ENCODE measurements at regions not wholly inside any gene's neighbourhood (a gene's known extent, or its start where the extent isn't known, plus 50 kb on each side); places are given as distances from the start of the nearest gene placed in this dataset.

DNA sequence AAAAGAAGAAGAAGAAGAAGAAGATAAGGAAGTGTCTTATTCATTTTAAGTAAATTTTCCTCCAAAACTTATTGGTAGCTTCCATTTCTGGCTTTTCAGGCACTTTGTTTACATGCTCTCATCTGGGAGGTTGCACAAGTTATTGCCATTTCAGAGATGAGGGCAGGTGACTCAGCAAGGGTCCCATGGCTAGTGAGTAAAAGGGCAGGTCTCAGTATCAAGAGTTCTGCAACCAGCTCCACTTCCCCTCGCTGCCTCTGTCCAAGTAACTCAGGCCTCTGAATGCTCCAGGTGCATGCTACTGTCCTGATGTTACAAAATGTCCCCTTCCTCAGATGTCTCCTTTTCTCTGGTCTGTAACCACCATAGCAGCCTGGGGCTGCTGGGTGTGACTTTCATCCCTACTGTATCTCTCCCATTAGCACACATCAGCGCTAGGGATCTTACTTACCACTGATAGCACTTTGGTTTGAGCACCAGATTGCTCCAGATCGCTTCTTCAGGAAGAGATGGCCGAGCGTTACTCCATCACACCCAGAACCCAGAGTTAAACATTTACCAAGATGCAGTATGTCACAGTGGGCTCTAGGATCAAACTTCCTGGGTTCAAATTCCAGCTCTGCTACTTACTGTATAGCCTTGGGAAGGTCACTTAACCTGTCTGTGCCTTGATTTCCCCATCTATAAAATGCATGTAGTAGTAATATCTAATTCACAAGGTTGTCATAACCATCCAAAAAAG, 57.4 kb upstream of the LAPTM4A start:
- no peak for DNase-seq

DNA sequence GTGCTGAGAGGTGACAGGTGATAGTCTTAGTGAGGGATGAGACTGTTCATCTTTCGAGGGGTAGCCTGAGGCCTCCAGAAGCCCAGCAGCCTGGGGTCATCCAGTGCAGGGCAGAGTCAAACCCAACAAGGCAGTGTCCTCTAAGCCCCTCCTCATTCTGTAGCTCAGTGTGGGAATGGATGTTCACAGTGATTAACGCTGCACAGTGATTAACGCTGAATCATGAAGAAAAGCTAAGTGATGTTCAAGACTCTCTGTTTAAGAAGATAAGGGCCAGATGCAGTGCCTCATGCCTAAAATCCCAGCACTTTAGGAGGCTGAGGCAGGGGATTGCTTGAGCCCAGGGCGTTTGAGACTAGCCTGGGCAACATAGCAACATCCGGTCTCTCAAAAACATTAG, 56.3 kb upstream of the LAPTM4A start:
- DNase-seq = no peak

DNA sequence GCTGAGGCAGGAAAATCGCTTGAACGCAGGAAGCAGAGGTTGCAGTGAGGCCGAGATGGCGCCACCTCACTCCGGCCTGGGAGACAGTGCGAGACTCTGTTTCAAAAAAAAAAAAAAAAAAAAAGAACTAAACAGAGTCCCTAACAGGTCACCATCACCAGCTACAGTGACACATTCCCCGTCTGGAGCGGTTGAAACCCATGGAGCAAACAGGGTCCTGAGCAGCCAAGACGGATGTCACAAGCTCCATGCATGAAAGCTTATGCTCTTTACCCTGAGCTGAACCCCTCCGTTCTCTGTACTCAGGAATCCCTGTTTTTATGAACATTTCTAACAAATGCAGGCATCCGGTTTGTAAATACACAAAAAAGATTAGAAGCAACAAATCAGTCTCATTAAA, 55.9 kb upstream of the LAPTM4A start:
- DNase-seq = no peak

DNA sequence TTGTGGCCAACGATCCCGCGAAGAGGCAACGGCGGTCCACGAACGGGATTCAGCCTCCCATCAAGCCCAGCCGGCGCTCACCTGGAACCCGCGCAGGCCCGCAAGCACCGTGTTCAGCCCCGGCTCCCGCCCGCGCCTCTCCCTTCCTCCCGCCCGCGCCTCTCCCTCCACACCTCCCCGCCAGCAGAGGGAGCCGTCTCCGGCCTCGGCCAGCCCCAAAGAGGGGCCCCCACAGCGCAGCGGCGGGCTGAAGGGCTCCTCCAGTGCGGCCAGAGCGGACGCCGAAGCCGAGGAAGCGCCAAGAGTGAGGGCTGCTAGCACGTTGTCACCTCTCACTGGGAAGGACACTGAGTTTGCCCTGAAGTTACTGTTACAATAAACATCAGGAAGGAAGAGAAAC, 55.3 kb upstream of the LAPTM4A start:
- DNase-seq = no peak

DNA sequence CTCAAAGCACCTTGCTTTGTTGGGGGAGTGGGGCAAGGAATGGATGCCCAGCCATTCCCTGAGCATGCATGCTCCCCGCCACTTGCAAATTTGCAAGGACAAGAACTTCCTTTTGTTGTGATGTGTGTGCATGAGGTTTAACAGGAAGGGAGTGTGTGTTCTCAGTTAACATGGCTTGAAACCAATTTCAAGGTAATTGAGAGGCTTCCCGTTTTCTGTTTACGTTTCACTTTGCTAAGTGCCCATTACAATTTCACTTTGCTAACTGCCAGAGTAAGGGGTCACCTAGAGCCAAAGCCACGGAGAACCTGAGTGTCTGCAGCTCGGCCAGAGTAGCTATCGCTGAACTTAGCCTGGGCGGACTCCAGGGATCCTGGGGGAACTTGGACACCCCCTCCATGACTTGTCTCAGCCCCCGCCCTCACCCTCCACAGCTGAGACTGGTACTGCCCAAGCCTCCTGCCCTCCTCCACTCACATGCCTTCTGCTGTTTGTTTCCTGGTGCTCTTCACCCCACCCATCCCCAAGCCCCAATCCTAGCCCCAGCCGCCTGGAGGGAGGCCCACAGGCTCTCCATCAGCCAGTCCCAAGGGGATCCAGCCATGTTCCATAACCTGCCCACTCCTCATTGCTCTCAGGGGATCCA, 53.6 kb upstream of the LAPTM4A start:
- DNase-seq = peak; percentile 9

DNA sequence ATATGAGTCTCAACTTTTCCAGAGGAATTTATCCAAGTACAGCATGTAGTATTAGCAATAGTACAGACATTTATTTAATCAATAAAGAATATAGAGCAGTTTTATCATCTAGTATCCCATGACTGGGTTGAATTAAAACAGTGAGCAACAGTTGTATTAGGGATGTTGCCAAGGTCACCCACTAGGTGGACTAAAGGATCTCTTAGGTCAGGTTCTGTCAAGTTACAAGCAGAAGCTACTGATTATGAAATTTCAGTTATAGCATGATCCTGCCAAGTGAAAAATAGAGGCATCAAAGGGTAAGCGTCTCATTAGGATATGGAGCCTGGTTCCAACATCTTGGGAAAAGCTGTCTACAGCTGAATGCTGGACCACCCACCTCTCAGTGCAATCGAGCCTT, 52.1 kb upstream of the LAPTM4A start:
- no peak for DNase-seq

Measured in NCI-H1436 (cell line).